ENCODE measurements at regions not wholly inside any gene's neighbourhood (a gene's known extent, or its start where the extent isn't known, plus 50 kb on each side); places are given as distances from the start of the nearest gene placed in this dataset.

DNA sequence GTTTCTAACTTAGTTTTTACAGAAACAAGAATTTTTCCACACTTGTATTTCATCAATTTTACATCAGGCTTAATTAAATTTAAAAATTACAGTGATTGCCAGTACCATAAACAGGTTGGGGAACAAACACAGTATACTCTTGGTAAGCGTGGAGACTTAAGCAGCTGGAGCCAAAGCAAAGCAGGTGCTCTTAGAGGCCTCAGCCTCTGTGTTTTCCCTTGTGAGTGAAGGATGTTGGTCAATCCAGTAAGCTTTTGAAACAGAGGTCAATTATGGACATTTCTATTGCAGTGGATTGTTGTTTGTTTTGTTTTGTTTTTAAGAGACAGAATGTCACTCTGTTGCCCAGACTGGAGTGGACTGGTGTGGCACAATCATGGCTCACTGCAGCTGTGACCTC is 100.6 kb upstream of the CELF2 start:
- no peaks in the 10 kb centered on the region for H3K4me1 Mint-ChIP-seq (ENCODE audit: unreplicated experiment)
- H3K27ac Mint-ChIP-seq (ENCODE audit: unreplicated experiment) = no peak overlapping the region
- no peak for DNase-seq (ENCODE audit: low spot score)
- TF ChIP-seq, protein P1, sequence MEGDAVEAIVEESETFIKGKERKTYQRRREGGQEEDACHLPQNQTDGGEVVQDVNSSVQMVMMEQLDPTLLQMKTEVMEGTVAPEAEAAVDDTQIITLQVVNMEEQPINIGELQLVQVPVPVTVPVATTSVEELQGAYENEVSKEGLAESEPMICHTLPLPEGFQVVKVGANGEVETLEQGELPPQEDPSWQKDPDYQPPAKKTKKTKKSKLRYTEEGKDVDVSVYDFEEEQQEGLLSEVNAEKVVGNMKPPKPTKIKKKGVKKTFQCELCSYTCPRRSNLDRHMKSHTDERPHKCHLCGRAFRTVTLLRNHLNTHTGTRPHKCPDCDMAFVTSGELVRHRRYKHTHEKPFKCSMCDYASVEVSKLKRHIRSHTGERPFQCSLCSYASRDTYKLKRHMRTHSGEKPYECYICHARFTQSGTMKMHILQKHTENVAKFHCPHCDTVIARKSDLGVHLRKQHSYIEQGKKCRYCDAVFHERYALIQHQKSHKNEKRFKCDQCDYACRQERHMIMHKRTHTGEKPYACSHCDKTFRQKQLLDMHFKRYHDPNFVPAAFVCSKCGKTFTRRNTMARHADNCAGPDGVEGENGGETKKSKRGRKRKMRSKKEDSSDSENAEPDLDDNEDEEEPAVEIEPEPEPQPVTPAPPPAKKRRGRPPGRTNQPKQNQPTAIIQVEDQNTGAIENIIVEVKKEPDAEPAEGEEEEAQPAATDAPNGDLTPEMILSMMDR (IDR thresholded peaks at IDR 0.05; ENCODE audit: unreplicated experiment) = no peak
- H3K27me3 Mint-ChIP-seq (ENCODE audit: unreplicated experiment) = peaks cover 2% of the 10 kb centered on the region
- no peak overlapping the region for H3K4me3 Mint-ChIP-seq (ENCODE audit: unreplicated experiment)
- no peaks in the 10 kb centered on the region for H3K36me3 Mint-ChIP-seq (ENCODE audit: low read depth, unreplicated experiment)
- no peaks in the 10 kb centered on the region for H3K9me3 Mint-ChIP-seq (ENCODE audit: unreplicated experiment)

DNA sequence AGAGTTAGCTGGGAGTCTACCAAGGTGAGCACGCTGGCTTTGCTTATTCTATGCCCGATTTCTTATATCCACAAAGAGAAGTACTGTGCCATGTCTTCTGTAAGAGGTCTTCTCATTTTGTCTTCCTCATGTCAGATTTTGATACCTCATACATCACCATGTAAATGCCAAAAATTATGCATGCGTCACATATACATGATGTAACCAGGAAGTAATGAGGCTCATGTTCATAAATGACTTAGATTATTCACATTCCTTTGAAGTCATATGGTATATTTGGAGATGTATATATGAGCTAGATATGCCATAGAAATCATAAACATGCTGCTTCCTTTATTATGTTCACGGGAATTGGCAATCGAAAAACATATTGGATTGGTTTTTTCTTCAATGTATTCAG is 97.7 kb upstream of the CELF2 start:
- DNase-seq (ENCODE audit: low spot score) = no peak
- Mint-ChIP-seq H3K36me3 (ENCODE audit: low read depth, unreplicated experiment) (no peaks in the 10 kb centered on the region), H3K9me3 (ENCODE audit: unreplicated experiment) (no peaks in the 10 kb centered on the region), H3K4me3 (ENCODE audit: unreplicated experiment) (no peak overlapping the region), H3K27ac (ENCODE audit: unreplicated experiment) (no peak overlapping the region), H3K27me3 (ENCODE audit: unreplicated experiment) (peaks cover 2% of the 10 kb centered on the region), H3K4me1 (ENCODE audit: unreplicated experiment) (no peaks in the 10 kb centered on the region)
- TF ChIP-seq, protein P1 (IDR thresholded peaks at IDR 0.05; ENCODE audit: unreplicated experiment) = no peak

DNA sequence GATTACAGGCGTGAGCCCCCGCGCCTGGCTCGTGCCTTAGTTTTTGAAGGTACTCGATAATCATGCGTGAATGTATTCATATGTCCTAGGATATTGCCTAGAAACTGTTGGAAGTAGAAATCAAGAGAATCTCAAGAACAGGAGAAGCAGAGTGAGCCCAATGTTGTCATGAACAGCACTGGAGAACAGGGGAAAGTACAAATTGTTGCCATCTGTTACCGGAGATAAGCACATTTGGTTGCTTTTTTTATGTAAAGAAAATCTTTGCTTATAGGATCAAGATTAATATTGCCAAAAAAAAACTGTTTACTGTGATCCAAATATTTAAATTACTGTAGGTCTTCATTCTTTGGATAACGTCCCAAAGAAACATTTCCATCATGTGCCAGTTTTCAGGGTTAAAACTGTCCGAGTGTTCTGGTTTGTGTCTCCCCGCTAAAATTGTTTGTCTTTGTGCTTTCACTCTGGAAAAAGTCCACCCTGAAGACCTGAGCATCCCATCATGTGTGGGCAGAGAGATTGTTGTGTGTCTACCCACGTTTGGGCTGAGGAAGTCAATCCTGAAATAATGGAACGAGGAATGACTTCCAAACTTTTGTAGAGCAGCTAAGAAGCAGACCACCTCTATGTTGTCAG is 95.7 kb upstream of the CELF2 start:
- no peaks in the 10 kb centered on the region for H3K36me3 Mint-ChIP-seq (ENCODE audit: low read depth, unreplicated experiment)
- no peak overlapping the region for H3K4me3 Mint-ChIP-seq (ENCODE audit: unreplicated experiment)
- H3K9me3 Mint-ChIP-seq (ENCODE audit: unreplicated experiment) = no peaks in the 10 kb centered on the region
- no peaks in the 10 kb centered on the region for H3K4me1 Mint-ChIP-seq (ENCODE audit: unreplicated experiment)
- H3K27ac Mint-ChIP-seq (ENCODE audit: unreplicated experiment) = no peak overlapping the region
- DNase-seq (ENCODE audit: low spot score) = no peak
- TF ChIP-seq, protein P1 (IDR thresholded peaks at IDR 0.05; ENCODE audit: unreplicated experiment) = no peak
- H3K27me3 Mint-ChIP-seq (ENCODE audit: unreplicated experiment) = peaks cover 2% of the 10 kb centered on the region

DNA sequence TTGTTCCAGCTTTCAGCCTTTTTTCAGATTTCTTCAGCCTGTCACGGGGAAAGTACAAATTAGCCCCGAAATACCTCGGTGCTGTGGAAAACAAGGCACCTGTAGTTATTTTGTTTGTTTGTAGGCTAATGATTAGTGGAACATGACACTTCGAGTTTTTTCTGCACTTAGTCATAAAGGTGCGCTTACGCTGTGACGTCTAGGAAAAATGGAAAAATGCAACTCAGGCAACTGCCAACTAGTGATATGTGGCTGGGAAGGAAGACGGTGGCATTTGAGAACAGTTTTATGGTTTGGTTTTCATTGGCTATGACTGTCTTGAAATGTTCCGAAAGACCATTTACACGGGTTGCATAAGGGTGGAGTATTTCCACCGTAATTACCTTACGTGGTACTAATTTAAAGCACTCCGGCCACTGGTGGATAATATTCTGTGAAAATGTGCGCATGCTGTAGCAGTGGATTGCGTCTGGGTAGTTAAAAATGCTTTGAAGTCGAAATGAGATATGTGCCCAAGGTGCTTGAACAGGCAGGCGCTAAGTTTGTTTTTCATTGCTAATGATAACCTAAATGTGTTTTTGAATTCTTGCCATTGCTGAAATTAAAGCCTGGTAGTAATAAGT is 94.5 kb upstream of the CELF2 start:
- Mint-ChIP-seq H3K36me3 (ENCODE audit: low read depth, unreplicated experiment) (no peaks in the 10 kb centered on the region), H3K4me3 (ENCODE audit: unreplicated experiment) (no peak overlapping the region), H3K27ac (ENCODE audit: unreplicated experiment) (no peak overlapping the region), H3K27me3 (ENCODE audit: unreplicated experiment) (peaks cover 2% of the 10 kb centered on the region), H3K4me1 (ENCODE audit: unreplicated experiment) (no peaks in the 10 kb centered on the region), H3K9me3 (ENCODE audit: unreplicated experiment) (no peaks in the 10 kb centered on the region)
- no peak for DNase-seq (ENCODE audit: low spot score)
- TF ChIP-seq, protein P1 (IDR thresholded peaks at IDR 0.05; ENCODE audit: unreplicated experiment) = no peak

- Mint-ChIP-seq H3K27me3 (ENCODE audit: unreplicated experiment) (peaks cover 2% of the 10 kb centered on the region), H3K9me3 (ENCODE audit: unreplicated experiment) (no peaks in the 10 kb centered on the region), H3K36me3 (ENCODE audit: low read depth, unreplicated experiment) (no peaks in the 10 kb centered on the region), H3K27ac (ENCODE audit: unreplicated experiment) (no peak overlapping the region), H3K4me3 (ENCODE audit: unreplicated experiment) (no peak overlapping the region), H3K4me1 (ENCODE audit: unreplicated experiment) (no peaks in the 10 kb centered on the region)
- TF ChIP-seq, protein P1 (IDR thresholded peaks at IDR 0.05; ENCODE audit: unreplicated experiment) = no peak
- no peak for DNase-seq (ENCODE audit: low spot score)
Measured at GRCh38 chr10:10925667-10926066, 92.0 kb upstream of the CELF2 start.
